IPS DF 6.9 (cell line): ENCODE measurements at regions not wholly inside any gene's neighbourhood (a gene's known extent, or its start where the extent isn't known, plus 50 kb on each side); places are given as distances from the start of the nearest gene placed in this dataset.

Experiments used
- DNase-seq: peaks from one replicate; pipeline ENCODE4 v3.0.0-alpha.2; 2013; ENCODE audit warnings: low read depth, low spot score
- H3K27ac ChIP-seq: one replicate; pipeline ENCODE4 v1.5.1; 2013; ENCODE audit warnings: low read length, control low read depth
- H3K27me3 ChIP-seq: 2 replicates; pipeline ENCODE4 v1.6.1; 2013; ENCODE audit warnings: mild to moderate bottlenecking, low read length; ENCODE audit not compliant: control insufficient read depth, insufficient read depth
- H3K36me3 ChIP-seq: 2 replicates; pipeline ENCODE4 v1.6.1; 2013; ENCODE audit warnings: low read length; ENCODE audit not compliant: control insufficient read depth, insufficient read depth
- H3K4me1 ChIP-seq: 2 replicates; pipeline ENCODE4 v1.6.1; 2013; ENCODE audit warnings: low read length; ENCODE audit not compliant: control insufficient read depth, insufficient read depth
- H3K4me3 ChIP-seq: 2 replicates; pipeline ENCODE4 v1.5.1; 2013; ENCODE audit warnings: mild to moderate bottlenecking, low read length
- H3K9me3 ChIP-seq: 2 replicates; pipeline ENCODE4 v1.6.1; 2013; ENCODE audit warnings: low read length, inconsistent platforms; ENCODE audit not compliant: control insufficient read depth, insufficient read depth
- WGBS: extraction: QIAGEN DNeasy Blood & Tissue Kit; methylation state at CpG from one replicate; pipeline ENCODE4 v1.1.7; 2013; ENCODE audit warnings: mixed read lengths, missing lambda C conversion rate; ENCODE audit not compliant: insufficient read length, insufficient coverage; 5-methylcytosine and 5-hydroxymethylcytosine counted together

DNA sequence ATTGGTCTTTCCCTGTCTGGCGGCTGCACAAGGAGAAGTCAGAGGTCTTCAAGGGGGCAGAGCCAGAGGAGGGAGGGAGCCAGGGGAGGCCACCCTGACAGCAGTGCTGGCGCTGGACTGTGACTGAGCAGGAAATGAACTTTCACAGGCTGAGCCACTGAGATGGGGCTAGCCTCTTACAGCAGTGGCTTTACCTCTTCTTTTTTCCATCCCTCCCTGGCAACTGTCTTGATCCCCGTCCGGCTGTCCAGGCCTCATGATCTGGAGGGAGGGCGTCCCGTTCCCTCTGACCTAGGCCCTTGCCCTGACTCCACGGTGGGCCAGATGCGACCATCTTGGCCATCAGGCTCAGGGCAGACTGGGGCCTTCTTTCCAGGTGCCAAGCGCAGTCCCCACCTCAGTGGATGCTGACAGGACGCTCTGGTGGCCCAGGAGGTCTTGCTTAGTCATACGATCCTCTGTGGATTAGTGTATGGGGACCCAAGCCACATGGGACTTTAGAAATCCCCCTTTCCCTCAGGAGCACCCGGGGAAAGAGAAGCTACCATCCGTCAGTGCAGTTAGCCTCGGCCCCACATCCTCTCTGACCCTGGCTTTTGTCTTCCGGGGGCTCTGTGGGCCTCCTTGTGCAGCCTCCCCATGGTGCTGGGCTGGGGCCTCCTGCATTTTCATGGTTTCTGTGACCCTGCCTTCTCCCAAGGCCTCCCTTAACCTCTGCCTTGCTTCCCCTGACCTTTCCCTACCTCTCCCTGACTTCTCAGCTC lies 57.4 kb upstream of the CCDC167 start:
- no peaks in the 10 kb centered on the region for H3K27me3 ChIP-seq
- no peak overlapping the region for H3K27ac ChIP-seq
- no peaks in the 10 kb centered on the region for H3K4me1 ChIP-seq
- no peak for DNase-seq
- no peaks in the 10 kb centered on the region for H3K9me3 ChIP-seq
- WGBS: no CpG with 5 or more reads among the region's 15 CpGs
- no peak overlapping the region for H3K4me3 ChIP-seq
- no peaks in the 10 kb centered on the region for H3K36me3 ChIP-seq

- Histone ChIP-seq H3K27me3 (no peaks in the 10 kb centered on the region), H3K9me3 (no peaks in the 10 kb centered on the region), H3K36me3 (no peaks in the 10 kb centered on the region), H3K4me1 (no peaks in the 10 kb centered on the region), H3K27ac (no peak overlapping the region), H3K4me3 (no peak overlapping the region)
- WGBS: no CpG with 5 or more reads among the region's 17 CpGs
- DNase-seq: no peak
These were observed 55.5 kb upstream of the CCDC167 start for GRCh38 chr6:37555040-37555781.

GRCh38 chr6:37554480-37554819 lies 54.8 kb upstream of the CCDC167 start:
- no peaks in the 10 kb centered on the region for H3K4me1 ChIP-seq
- no peaks in the 10 kb centered on the region for H3K27me3 ChIP-seq
- no peak overlapping the region for H3K27ac ChIP-seq
- no CpG with 5 or more reads among the region's 6 CpGs for WGBS
- H3K9me3 ChIP-seq: no peaks in the 10 kb centered on the region
- H3K4me3 ChIP-seq: no peak overlapping the region
- DNase-seq: no peak
- H3K36me3 ChIP-seq: no peaks in the 10 kb centered on the region

- Histone ChIP-seq H3K36me3 (no peaks in the 10 kb centered on the region), H3K4me1 (no peaks in the 10 kb centered on the region), H3K4me3 (no peak overlapping the region), H3K27ac (no peak overlapping the region), H3K9me3 (no peaks in the 10 kb centered on the region), H3K27me3 (no peaks in the 10 kb centered on the region)
- no peak for DNase-seq
- no CpG with 5 or more reads among the region's 4 CpGs for WGBS
These were observed 52.6 kb upstream of the CCDC167 start for GRCh38 chr6:37552267-37552666.

- no peak overlapping the region for H3K27ac ChIP-seq
- H3K4me1 ChIP-seq: no peaks in the 10 kb centered on the region
- no peak overlapping the region for H3K4me3 ChIP-seq
- no peaks in the 10 kb centered on the region for H3K36me3 ChIP-seq
- no CpG with 5 or more reads among the region's 10 CpGs for WGBS
- H3K27me3 ChIP-seq: no peaks in the 10 kb centered on the region
- DNase-seq: no peak
- H3K9me3 ChIP-seq: no peaks in the 10 kb centered on the region
These were observed 52.2 kb upstream of the CCDC167 start for GRCh38 chr6:37551867-37552266.

DNA sequence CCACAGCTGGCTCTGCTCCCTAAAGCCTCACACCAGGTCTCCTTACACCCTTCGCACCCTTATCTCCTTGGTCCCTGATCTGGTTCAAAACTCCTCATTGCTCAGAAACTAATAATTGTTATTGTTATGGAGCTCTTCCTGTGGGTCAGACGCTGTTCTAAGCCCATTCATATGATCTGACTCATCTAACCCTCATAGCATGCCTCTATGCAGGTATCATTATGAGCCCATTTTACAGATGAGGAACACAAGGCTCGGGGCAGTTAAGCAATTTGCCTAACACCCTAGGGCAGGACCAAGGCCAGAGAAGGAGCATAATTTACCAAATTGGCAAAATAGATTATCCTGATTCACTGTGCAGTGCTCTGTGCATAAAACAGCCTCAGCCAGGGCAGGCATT lies 51.8 kb upstream of the CCDC167 start:
- no peaks in the 10 kb centered on the region for H3K27me3 ChIP-seq

GRCh38 chr6:37551002-37551401 lies 51.3 kb upstream of the CCDC167 start:
- DNase-seq: no peak
- H3K27ac ChIP-seq: no peak overlapping the region

More for the DNA sequence above, 51.8 kb upstream of the CCDC167 start:
- H3K9me3 ChIP-seq: no peaks in the 10 kb centered on the region
- H3K27ac ChIP-seq: no peak overlapping the region
- no CpG with 5 or more reads among the region's 3 CpGs for WGBS
- no peaks in the 10 kb centered on the region for H3K4me1 ChIP-seq
- no peak for DNase-seq
- no peaks in the 10 kb centered on the region for H3K36me3 ChIP-seq
- H3K4me3 ChIP-seq: no peak overlapping the region

DNA sequence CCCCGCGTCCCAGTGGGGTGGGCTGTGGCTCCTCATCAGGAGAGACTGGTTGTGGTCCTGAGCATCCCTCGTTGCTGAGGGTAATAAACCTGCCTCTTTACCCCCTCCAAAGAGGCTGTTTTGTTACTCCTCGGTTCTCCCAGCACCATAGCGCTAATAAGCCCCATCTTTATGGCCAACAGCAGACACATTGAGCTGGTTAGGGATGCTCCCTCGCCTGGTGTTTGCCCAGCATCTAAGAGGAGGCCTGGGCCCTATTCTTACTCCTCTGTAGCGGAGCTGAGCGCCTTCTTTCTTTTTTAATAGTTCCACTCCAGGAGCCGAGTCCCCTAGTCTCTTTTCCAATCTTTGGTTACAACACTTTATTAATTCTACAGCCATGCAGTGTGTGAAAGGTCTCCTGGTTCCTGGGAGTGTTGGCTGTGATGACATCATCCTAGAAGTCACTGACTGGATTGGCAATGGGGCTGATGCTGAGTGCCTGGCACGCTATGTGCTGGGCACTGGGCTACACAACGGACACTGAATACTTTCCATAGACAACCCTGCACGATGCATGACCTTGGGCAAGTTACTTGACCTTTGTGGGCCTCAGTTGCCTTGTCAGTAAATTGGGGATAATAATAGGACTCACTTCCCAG lies 50.6 kb upstream of the CCDC167 start:
- no peaks in the 10 kb centered on the region for H3K36me3 ChIP-seq
- H3K9me3 ChIP-seq: no peaks in the 10 kb centered on the region
- WGBS: no CpG with 5 or more reads among the region's 12 CpGs
- no peaks in the 10 kb centered on the region for H3K27me3 ChIP-seq
- H3K27ac ChIP-seq: no peak overlapping the region
- H3K4me3 ChIP-seq: no peak overlapping the region
- no peak for DNase-seq
- peaks cover 4% of the 10 kb centered on the region; the same call in 1 of the 2 replicates for H3K4me1 ChIP-seq

More at GRCh38 chr6:37551002-37551401, 51.3 kb upstream of the CCDC167 start:
- no peaks in the 10 kb centered on the region for H3K27me3 ChIP-seq
- WGBS: no CpG with 5 or more reads among the region's 3 CpGs
- no peak overlapping the region for H3K4me3 ChIP-seq
- H3K4me1 ChIP-seq: 0 out of 2 replicates have a peak, but pooled peaks cover 2% of the 10 kb centered on the region
- H3K9me3 ChIP-seq: no peaks in the 10 kb centered on the region
- no peaks in the 10 kb centered on the region for H3K36me3 ChIP-seq

GRCh38 chr6:37549558-37549957 lies 49.9 kb upstream of the CCDC167 start:
- no CpG with 5 or more reads among the region's 11 CpGs for WGBS
- no peaks in the 10 kb centered on the region for H3K9me3 ChIP-seq
- peaks cover 4% of the 10 kb centered on the region; the same call in 1 of the 2 replicates for H3K4me1 ChIP-seq

More at GRCh38 chr6:37549558-37549957, 49.9 kb upstream of the CCDC167 start:
- Histone ChIP-seq H3K4me3 (no peak overlapping the region), H3K27me3 (no peaks in the 10 kb centered on the region), H3K36me3 (no peaks in the 10 kb centered on the region), H3K27ac (no peak overlapping the region)
- no peak for DNase-seq
